ENCODE measurements at regions not wholly inside any gene's neighbourhood (a gene's known extent, or its start where the extent isn't known, plus 50 kb on each side); places are given as distances from the start of the nearest gene placed in this dataset.

GRCh38 chr9:4397917-4398316, 92.4 kb upstream of the SLC1A1 start:
- DNase-seq (ENCODE audit: low read depth) (peak; percentile 56), FAIRE-seq (no peak)
- Histone ChIP-seq H3K27me3 (ENCODE audit: control insufficient read depth, insufficient read depth, low read length) (no peaks in the 10 kb centered on the region), H3K4me3 (ENCODE audit: low read depth, low read length) (no peak overlapping the region), H3K36me3 (ENCODE audit: control insufficient read depth, insufficient read depth, low read length) (no peaks in the 10 kb centered on the region)
- TF ChIP-seq CTCF (IDR thresholded peaks at IDR 0.05; ENCODE audit: insufficient read depth, low read length, severe bottlenecking), result no peak

- FAIRE-seq, result no peak
Measured at GRCh38 chr9:4393806-4394523, 94.1 kb upstream of the GLIS3 start.

GRCh38 chr9:4389755-4390154, 89.9 kb upstream of the GLIS3 start:
- Histone ChIP-seq H3K4me3 (ENCODE audit: low read depth, low read length) (no peak overlapping the region), H3K27me3 (ENCODE audit: control insufficient read depth, insufficient read depth, low read length) (no peaks in the 10 kb centered on the region), H3K36me3 (ENCODE audit: control insufficient read depth, insufficient read depth, low read length) (no peaks in the 10 kb centered on the region)
- no peak for TF ChIP-seq CTCF (IDR thresholded peaks at IDR 0.05; ENCODE audit: insufficient read depth, low read length, severe bottlenecking)
- no peak for FAIRE-seq
- DNase-seq (ENCODE audit: low read depth), result no peak

More at GRCh38 chr9:4393806-4394523, 94.1 kb upstream of the GLIS3 start:
- H3K36me3 ChIP-seq (ENCODE audit: control insufficient read depth, insufficient read depth, low read length), result no peaks in the 10 kb centered on the region
- no peak overlapping the region for H3K4me3 ChIP-seq (ENCODE audit: low read depth, low read length)
- no peak for TF ChIP-seq CTCF (IDR thresholded peaks at IDR 0.05; ENCODE audit: insufficient read depth, low read length, severe bottlenecking)
- DNase-seq (ENCODE audit: low read depth), result no peak
- H3K27me3 ChIP-seq (ENCODE audit: control insufficient read depth, insufficient read depth, low read length), result no peaks in the 10 kb centered on the region

GRCh38 chr9:4389003-4389402, 89.1 kb upstream of the GLIS3 start:
- H3K36me3 ChIP-seq (ENCODE audit: control insufficient read depth, insufficient read depth, low read length), result no peaks in the 10 kb centered on the region
- no peak for TF ChIP-seq CTCF (IDR thresholded peaks at IDR 0.05; ENCODE audit: insufficient read depth, low read length, severe bottlenecking)
- no peaks in the 10 kb centered on the region for H3K27me3 ChIP-seq (ENCODE audit: control insufficient read depth, insufficient read depth, low read length)
- DNase-seq (ENCODE audit: low read depth) (peak; percentile 32), FAIRE-seq (no peak)
- no peak overlapping the region for H3K4me3 ChIP-seq (ENCODE audit: low read depth, low read length)

- Histone ChIP-seq H3K27me3 (ENCODE audit: control insufficient read depth, insufficient read depth, low read length) (no peaks in the 10 kb centered on the region), H3K4me3 (ENCODE audit: low read depth, low read length) (no peak overlapping the region), H3K36me3 (ENCODE audit: control insufficient read depth, insufficient read depth, low read length) (no peaks in the 10 kb centered on the region)
- FAIRE-seq (no peak), DNase-seq (ENCODE audit: low read depth) (peak; percentile 6)
- TF ChIP-seq CTCF (IDR thresholded peaks at IDR 0.05; ENCODE audit: insufficient read depth, low read length, severe bottlenecking), result no peak
Measured at GRCh38 chr9:4386819-4387218, 87.0 kb upstream of the GLIS3 start.

GRCh38 chr9:4384750-4385149, 84.9 kb upstream of the GLIS3 start:
- no peaks in the 10 kb centered on the region for H3K27me3 ChIP-seq (ENCODE audit: control insufficient read depth, insufficient read depth, low read length)
- no peaks in the 10 kb centered on the region for H3K36me3 ChIP-seq (ENCODE audit: control insufficient read depth, insufficient read depth, low read length)
- FAIRE-seq (no peak), DNase-seq (ENCODE audit: low read depth) (no peak)
- H3K4me3 ChIP-seq (ENCODE audit: low read depth, low read length), result no peak overlapping the region
- TF ChIP-seq CTCF (IDR thresholded peaks at IDR 0.05; ENCODE audit: insufficient read depth, low read length, severe bottlenecking), result no peak

Data from bronchial epithelial cell (primary cell).